ENCODE measurements at regions not wholly inside any gene's neighbourhood (a gene's known extent, or its start where the extent isn't known, plus 50 kb on each side); places are given as distances from the start of the nearest gene placed in this dataset.

- Histone ChIP-seq H2BK120ac (ENCODE audit: low read depth, low read length) (no peak overlapping the region), H3K79me2 (ENCODE audit: control insufficient read depth, insufficient read depth, low read length) (no peaks in the 10 kb centered on the region), H3K27me3 (ENCODE audit: insufficient read depth, low read length, poor library complexity) (no peaks in the 10 kb centered on the region), H3K23ac (ENCODE audit: low read length) (no peak overlapping the region), H4K8ac (ENCODE audit: low read depth, low read length) (no peak overlapping the region), H3K18ac (ENCODE audit: low read length) (no peak overlapping the region), H3K4me1 (ENCODE audit: control insufficient read depth, low read depth, low read length) (no peaks in the 10 kb centered on the region), H2BK5ac (ENCODE audit: low read length) (no peak overlapping the region), H3K4me2 (ENCODE audit: low read length) (no peak overlapping the region), H3K36me3 (ENCODE audit: control insufficient read depth, insufficient read depth, low read length) (no peaks in the 10 kb centered on the region), H3K9ac (ENCODE audit: low read length) (no peak overlapping the region), H4K5ac (ENCODE audit: low read length) (no peak overlapping the region), H2AK5ac (ENCODE audit: low read length) (no peak overlapping the region), H3K4ac (ENCODE audit: low read depth, low read length) (no peak overlapping the region), H3K27ac (ENCODE audit: low read depth, low read length) (no peak overlapping the region), H3K79me1 (ENCODE audit: low read length) (no peaks in the 10 kb centered on the region), H3K56ac (ENCODE audit: low read length) (no peak overlapping the region), H3K4me3 (ENCODE audit: low read length) (no peak overlapping the region), H2BK15ac (replicated peaks; ENCODE audit: low read depth) (no peak overlapping the region)
- WGBS (ENCODE audit: extremely low coverage, insufficient coverage, low lambda C conversion rate) = no CpG with 5 or more reads among the region's 2 CpGs
- peak; percentile 36 for DNase-seq
These were observed 302.7 kb downstream of the CCER1 start for GRCh38 chr12:90652280-90652679.

- Histone ChIP-seq H3K4me2 (ENCODE audit: low read length) (no peak overlapping the region), H3K18ac (ENCODE audit: low read length) (no peak overlapping the region), H3K27me3 (ENCODE audit: insufficient read depth, low read length, poor library complexity) (no peaks in the 10 kb centered on the region), H4K8ac (ENCODE audit: low read depth, low read length) (no peak overlapping the region), H3K27ac (ENCODE audit: low read depth, low read length) (no peak overlapping the region), H3K36me3 (ENCODE audit: control insufficient read depth, insufficient read depth, low read length) (no peaks in the 10 kb centered on the region), H2BK15ac (replicated peaks; ENCODE audit: low read depth) (no peak overlapping the region), H4K5ac (ENCODE audit: low read length) (no peak overlapping the region), H3K23ac (ENCODE audit: low read length) (no peak overlapping the region), H2BK120ac (ENCODE audit: low read depth, low read length) (no peak overlapping the region), H3K79me2 (ENCODE audit: control insufficient read depth, insufficient read depth, low read length) (no peaks in the 10 kb centered on the region), H2BK5ac (ENCODE audit: low read length) (no peak overlapping the region), H3K9ac (ENCODE audit: low read length) (no peak overlapping the region), H3K56ac (ENCODE audit: low read length) (no peak overlapping the region), H3K79me1 (ENCODE audit: low read length) (no peaks in the 10 kb centered on the region), H3K4me3 (ENCODE audit: low read length) (no peak overlapping the region), H2AK5ac (ENCODE audit: low read length) (no peak overlapping the region), H3K4me1 (ENCODE audit: control insufficient read depth, low read depth, low read length) (no peaks in the 10 kb centered on the region), H3K4ac (ENCODE audit: low read depth, low read length) (no peak overlapping the region)
- no CpG with 5 or more reads among the region's 1 CpG for WGBS (ENCODE audit: extremely low coverage, insufficient coverage, low lambda C conversion rate)
- no peak for DNase-seq
These were observed 309.8 kb downstream of the CCER1 start for GRCh38 chr12:90645181-90645580.

GRCh38 chr12:90631591-90632212 lies 323.3 kb downstream of the CCER1 start:
- no peak overlapping the region for H3K18ac ChIP-seq (ENCODE audit: low read length)
- no peak overlapping the region for H2BK120ac ChIP-seq (ENCODE audit: low read depth, low read length)
- no peaks in the 10 kb centered on the region for H3K4me1 ChIP-seq (ENCODE audit: control insufficient read depth, low read depth, low read length)
- no peak for DNase-seq
- H3K36me3 ChIP-seq (ENCODE audit: control insufficient read depth, insufficient read depth, low read length) = no peaks in the 10 kb centered on the region
- H3K79me1 ChIP-seq (ENCODE audit: low read length) = no peaks in the 10 kb centered on the region
- H2BK5ac ChIP-seq (ENCODE audit: low read length) = no peak overlapping the region
- no peak overlapping the region for H3K4me2 ChIP-seq (ENCODE audit: low read length)
- no peak overlapping the region for H2BK15ac ChIP-seq (replicated peaks; ENCODE audit: low read depth)
- no peaks in the 10 kb centered on the region for H3K79me2 ChIP-seq (ENCODE audit: control insufficient read depth, insufficient read depth, low read length)
- no peak overlapping the region for H3K4me3 ChIP-seq (ENCODE audit: low read length)
- no peak overlapping the region for H4K8ac ChIP-seq (ENCODE audit: low read depth, low read length)
- H3K9ac ChIP-seq (ENCODE audit: low read length) = no peak overlapping the region
- H3K56ac ChIP-seq (ENCODE audit: low read length) = no peak overlapping the region
- H3K27me3 ChIP-seq (ENCODE audit: insufficient read depth, low read length, poor library complexity) = no peaks in the 10 kb centered on the region
- no CpG with 5 or more reads among the region's 1 CpG for WGBS (ENCODE audit: extremely low coverage, insufficient coverage, low lambda C conversion rate)
- no peak overlapping the region for H2AK5ac ChIP-seq (ENCODE audit: low read length)
- no peak overlapping the region for H3K4ac ChIP-seq (ENCODE audit: low read depth, low read length)
- no peak overlapping the region for H3K27ac ChIP-seq (ENCODE audit: low read depth, low read length)
- H3K23ac ChIP-seq (ENCODE audit: low read length) = no peak overlapping the region
- no peak overlapping the region for H4K5ac ChIP-seq (ENCODE audit: low read length)

GRCh38 chr12:90630006-90630405 lies 325.0 kb downstream of the CCER1 start:
- Histone ChIP-seq H2BK120ac (ENCODE audit: low read depth, low read length) (no peak overlapping the region), H4K8ac (ENCODE audit: low read depth, low read length) (no peak overlapping the region), H3K4me1 (ENCODE audit: control insufficient read depth, low read depth, low read length) (no peaks in the 10 kb centered on the region), H3K79me2 (ENCODE audit: control insufficient read depth, insufficient read depth, low read length) (no peaks in the 10 kb centered on the region), H3K4me2 (ENCODE audit: low read length) (no peak overlapping the region), H3K79me1 (ENCODE audit: low read length) (no peaks in the 10 kb centered on the region), H3K27ac (ENCODE audit: low read depth, low read length) (no peak overlapping the region), H3K18ac (ENCODE audit: low read length) (no peak overlapping the region), H3K4me3 (ENCODE audit: low read length) (no peak overlapping the region), H3K23ac (ENCODE audit: low read length) (no peak overlapping the region), H2BK5ac (ENCODE audit: low read length) (no peak overlapping the region), H3K27me3 (ENCODE audit: insufficient read depth, low read length, poor library complexity) (no peaks in the 10 kb centered on the region), H3K36me3 (ENCODE audit: control insufficient read depth, insufficient read depth, low read length) (no peaks in the 10 kb centered on the region), H3K4ac (ENCODE audit: low read depth, low read length) (no peak overlapping the region), H2AK5ac (ENCODE audit: low read length) (no peak overlapping the region), H2BK15ac (replicated peaks; ENCODE audit: low read depth) (no peak overlapping the region), H3K9ac (ENCODE audit: low read length) (no peak overlapping the region), H4K5ac (ENCODE audit: low read length) (no peak overlapping the region), H3K56ac (ENCODE audit: low read length) (no peak overlapping the region)
- no peak for DNase-seq

- Histone ChIP-seq H3K4me1 (ENCODE audit: control insufficient read depth, low read depth, low read length) (no peaks in the 10 kb centered on the region), H3K18ac (ENCODE audit: low read length) (no peak overlapping the region), H3K4ac (ENCODE audit: low read depth, low read length) (no peak overlapping the region), H3K4me3 (ENCODE audit: low read length) (no peak overlapping the region), H4K8ac (ENCODE audit: low read depth, low read length) (no peak overlapping the region), H4K5ac (ENCODE audit: low read length) (no peak overlapping the region), H3K36me3 (ENCODE audit: control insufficient read depth, insufficient read depth, low read length) (no peaks in the 10 kb centered on the region), H3K27me3 (ENCODE audit: insufficient read depth, low read length, poor library complexity) (no peaks in the 10 kb centered on the region), H3K23ac (ENCODE audit: low read length) (no peak overlapping the region), H3K56ac (ENCODE audit: low read length) (no peak overlapping the region), H3K79me1 (ENCODE audit: low read length) (no peaks in the 10 kb centered on the region), H2BK120ac (ENCODE audit: low read depth, low read length) (no peak overlapping the region), H2AK5ac (ENCODE audit: low read length) (no peak overlapping the region), H3K79me2 (ENCODE audit: control insufficient read depth, insufficient read depth, low read length) (no peaks in the 10 kb centered on the region), H2BK15ac (replicated peaks; ENCODE audit: low read depth) (no peak overlapping the region), H3K27ac (ENCODE audit: low read depth, low read length) (no peak overlapping the region), H3K4me2 (ENCODE audit: low read length) (no peak overlapping the region), H2BK5ac (ENCODE audit: low read length) (no peak overlapping the region), H3K9ac (ENCODE audit: low read length) (no peak overlapping the region)
- WGBS (ENCODE audit: extremely low coverage, insufficient coverage, low lambda C conversion rate) = no CpG with 5 or more reads among the region's 1 CpG
- DNase-seq = no peak
These were observed 326.8 kb downstream of the CCER1 start for GRCh38 chr12:90628213-90628612.

- no peak overlapping the region for H2BK5ac ChIP-seq (ENCODE audit: low read length)
- no peak overlapping the region for H3K18ac ChIP-seq (ENCODE audit: low read length)
- H2BK120ac ChIP-seq (ENCODE audit: low read depth, low read length) = no peak overlapping the region
- H3K9ac ChIP-seq (ENCODE audit: low read length) = no peak overlapping the region
- H3K79me2 ChIP-seq (ENCODE audit: control insufficient read depth, insufficient read depth, low read length) = no peaks in the 10 kb centered on the region
- WGBS (ENCODE audit: extremely low coverage, insufficient coverage, low lambda C conversion rate) = no CpG with 5 or more reads among the region's 6 CpGs
- H3K4ac ChIP-seq (ENCODE audit: low read depth, low read length) = no peak overlapping the region
- no peak overlapping the region for H4K8ac ChIP-seq (ENCODE audit: low read depth, low read length)
- no peaks in the 10 kb centered on the region for H3K36me3 ChIP-seq (ENCODE audit: control insufficient read depth, insufficient read depth, low read length)
- no peak overlapping the region for H3K56ac ChIP-seq (ENCODE audit: low read length)
- H3K23ac ChIP-seq (ENCODE audit: low read length) = no peak overlapping the region
- no peak overlapping the region for H2BK15ac ChIP-seq (replicated peaks; ENCODE audit: low read depth)
- H3K4me2 ChIP-seq (ENCODE audit: low read length) = no peak overlapping the region
- no peaks in the 10 kb centered on the region for H3K27me3 ChIP-seq (ENCODE audit: insufficient read depth, low read length, poor library complexity)
- no peak overlapping the region for H2AK5ac ChIP-seq (ENCODE audit: low read length)
- H3K4me3 ChIP-seq (ENCODE audit: low read length) = no peak overlapping the region
- no peak overlapping the region for H3K27ac ChIP-seq (ENCODE audit: low read depth, low read length)
- no peaks in the 10 kb centered on the region for H3K79me1 ChIP-seq (ENCODE audit: low read length)
- no peak for DNase-seq
- no peak overlapping the region for H4K5ac ChIP-seq (ENCODE audit: low read length)
- H3K4me1 ChIP-seq (ENCODE audit: control insufficient read depth, low read depth, low read length) = no peaks in the 10 kb centered on the region
These were observed 327.6 kb downstream of the CCER1 start for GRCh38 chr12:90627180-90627896.

Data from mesendoderm (in vitro differentiated cells).